Skeletal muscle satellite cell (primary cell): ENCODE measurements at regions not wholly inside any gene's neighbourhood (a gene's known extent, or its start where the extent isn't known, plus 50 kb on each side); places are given as distances from the start of the nearest gene placed in this dataset. TPM values are rescaled to one million over a fixed set of nuclear protein-coding genes. Genes with fewer than 3 reads are reported as not detected.

Source experiments
- H3K27me3 ChIP-seq: 2 replicates; pipeline ENCODE4 v1.7.0; 2013; ENCODE audit warnings: low read length; ENCODE audit not compliant: control insufficient read depth, insufficient read depth
- H3K36me3 ChIP-seq: 2 replicates; pipeline ENCODE4 v1.7.0; 2013; ENCODE audit warnings: mild to moderate bottlenecking, control low read depth, low read length; ENCODE audit not compliant: insufficient read depth
- H3K4me1 ChIP-seq: 2 replicates; pipeline ENCODE4 v1.7.0; 2013; ENCODE audit warnings: low read length; ENCODE audit not compliant: control insufficient read depth, insufficient read depth
- H3K4me2 ChIP-seq: 2 replicates; pipeline ENCODE4 v1.7.0; 2013; ENCODE audit warnings: mild to moderate bottlenecking, low read length
- H3K4me3 ChIP-seq: 2 replicates; pipeline ENCODE4 v1.7.0; 2013; ENCODE audit warnings: low read length
- H3K9ac ChIP-seq: 2 replicates; pipeline ENCODE4 v1.7.0; 2013; ENCODE audit warnings: mild to moderate bottlenecking, low read depth, low read length, moderate library complexity
- H3K9me3 ChIP-seq: replicated peaks from 2 replicates; pipeline ENCODE4 v1.7.0; 2013; ENCODE audit warnings: mild to moderate bottlenecking, control low read depth, low read length
- small RNA-seq: library from RNA; depleted of rRNA; stranded (forward); fragments of <200 nt; gene quantifications from one replicate; pipeline ENCODE3, GENCODE V24; 2012

GRCh38 chr18:28236487-28236886 is 59.6 kb upstream of the CDH2 start:
- H3K36me3 ChIP-seq: no peaks in the 10 kb centered on the region
- H3K9me3 ChIP-seq: no peaks in the 10 kb centered on the region
- no peak overlapping the region for H3K4me2 ChIP-seq
- no peaks in the 10 kb centered on the region for H3K4me1 ChIP-seq
- H3K27me3 ChIP-seq: no peaks in the 10 kb centered on the region
- no peak overlapping the region for H3K4me3 ChIP-seq
- H3K9ac ChIP-seq: no peak overlapping the region

Small RNA genes in the stretch of these regions (small RNA-seq; reads per million reads assigned to genes)
- gene AC023932.1: not detected
- gene AC105245.1: not detected
- not detected for gene RNU6-408P
